ENCODE measurements at regions not wholly inside any gene's neighbourhood (a gene's known extent, or its start where the extent isn't known, plus 50 kb on each side); places are given as distances from the start of the nearest gene placed in this dataset.

DNA sequence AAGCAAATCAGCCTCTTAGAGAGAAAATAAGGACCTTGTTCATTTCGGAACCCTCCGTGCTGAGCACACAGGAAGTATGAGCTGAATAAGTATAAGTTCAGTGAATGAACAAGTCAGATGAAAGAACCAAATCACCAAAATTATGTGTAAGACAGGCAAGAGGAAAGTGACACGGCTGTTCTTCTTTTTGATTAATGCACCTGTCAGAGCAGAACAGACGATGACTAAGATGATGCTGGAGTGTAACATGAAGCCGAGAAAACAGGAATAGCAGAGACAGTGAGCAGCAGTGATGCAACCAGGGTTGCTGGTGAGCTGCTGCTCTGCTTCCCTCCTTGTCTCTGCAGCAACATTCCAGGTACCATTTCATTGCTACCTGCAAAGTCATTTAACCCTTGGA, 861.1 kb downstream of the GALC start:
- DNase-seq = no peak
- 34% methylated on average over 5 of the region's 5 CpGs for WGBS (ENCODE audit: insufficient coverage, low coverage, low lambda C conversion rate, missing lambda C conversion rate)
- Histone ChIP-seq H3K27ac (no peak overlapping the region), H3K9me3 (no peaks in the 10 kb centered on the region), H3K4me3 (no peak overlapping the region), H3K4me1 (no peaks in the 10 kb centered on the region), H3K27me3 (no peaks in the 10 kb centered on the region), H3K36me3 (no peaks in the 10 kb centered on the region)
- TF ChIP-seq, protein P1, sequence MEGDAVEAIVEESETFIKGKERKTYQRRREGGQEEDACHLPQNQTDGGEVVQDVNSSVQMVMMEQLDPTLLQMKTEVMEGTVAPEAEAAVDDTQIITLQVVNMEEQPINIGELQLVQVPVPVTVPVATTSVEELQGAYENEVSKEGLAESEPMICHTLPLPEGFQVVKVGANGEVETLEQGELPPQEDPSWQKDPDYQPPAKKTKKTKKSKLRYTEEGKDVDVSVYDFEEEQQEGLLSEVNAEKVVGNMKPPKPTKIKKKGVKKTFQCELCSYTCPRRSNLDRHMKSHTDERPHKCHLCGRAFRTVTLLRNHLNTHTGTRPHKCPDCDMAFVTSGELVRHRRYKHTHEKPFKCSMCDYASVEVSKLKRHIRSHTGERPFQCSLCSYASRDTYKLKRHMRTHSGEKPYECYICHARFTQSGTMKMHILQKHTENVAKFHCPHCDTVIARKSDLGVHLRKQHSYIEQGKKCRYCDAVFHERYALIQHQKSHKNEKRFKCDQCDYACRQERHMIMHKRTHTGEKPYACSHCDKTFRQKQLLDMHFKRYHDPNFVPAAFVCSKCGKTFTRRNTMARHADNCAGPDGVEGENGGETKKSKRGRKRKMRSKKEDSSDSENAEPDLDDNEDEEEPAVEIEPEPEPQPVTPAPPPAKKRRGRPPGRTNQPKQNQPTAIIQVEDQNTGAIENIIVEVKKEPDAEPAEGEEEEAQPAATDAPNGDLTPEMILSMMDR (IDR thresholded peaks at IDR 0.05) = no peak
- no peak for TF ChIP-seq POLR2A (IDR thresholded peaks at IDR 0.05)
- intact Hi-C loops (cut with DNase I) = no loop called here
- no peak for ATAC-seq

DNA sequence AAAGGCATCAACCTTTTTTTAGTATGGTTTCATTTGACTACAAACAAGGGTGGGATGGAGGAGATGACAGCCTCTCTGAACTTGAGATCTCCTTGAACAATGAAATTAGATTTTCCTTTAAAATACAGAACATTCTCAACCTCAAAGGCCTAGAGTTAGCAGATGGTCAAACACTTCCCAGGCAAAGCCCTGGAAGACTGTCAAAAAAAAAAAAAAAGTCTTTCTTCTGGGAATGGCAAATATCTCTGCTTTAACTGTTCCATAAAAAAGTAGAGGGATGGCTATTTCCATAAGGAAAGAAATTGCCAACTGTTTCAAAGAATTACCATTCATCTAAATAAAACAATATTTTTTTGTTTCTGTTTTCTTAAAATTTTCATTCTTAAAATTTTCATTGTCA, 870.8 kb downstream of the GALC start:
- no peak overlapping the region for H3K27ac ChIP-seq
- no peaks in the 10 kb centered on the region for H3K4me1 ChIP-seq
- TF ChIP-seq POLR2A (IDR thresholded peaks at IDR 0.05) = no peak
- TF ChIP-seq, protein P1 (IDR thresholded peaks at IDR 0.05) = no peak
- no peaks in the 10 kb centered on the region for H3K36me3 ChIP-seq
- H3K27me3 ChIP-seq = no peaks in the 10 kb centered on the region
- intact Hi-C loops (cut with DNase I) = no loop called here
- H3K9me3 ChIP-seq = no peaks in the 10 kb centered on the region
- ATAC-seq (no peak), DNase-seq (no peak)
- no peak overlapping the region for H3K4me3 ChIP-seq

DNA sequence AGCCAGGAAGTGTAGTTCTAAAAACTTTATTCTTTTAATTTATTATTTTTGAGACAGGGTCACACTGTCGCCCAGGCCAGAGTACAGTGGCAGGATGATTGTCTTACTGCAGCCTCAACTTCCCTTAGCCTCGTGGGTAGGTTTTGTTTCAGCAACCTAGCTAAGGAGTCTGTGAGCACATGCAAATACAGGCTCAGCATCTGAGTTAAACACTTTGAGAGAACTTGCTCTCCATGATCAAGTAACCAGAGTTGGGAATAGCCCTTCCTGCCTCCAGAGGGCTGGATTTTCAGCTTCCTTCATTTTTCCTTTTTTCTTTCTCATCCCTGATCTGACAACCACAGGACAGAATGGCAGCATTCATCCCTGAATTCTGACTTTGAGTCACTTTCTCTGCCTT, 871.3 kb downstream of the GALC start:
- no peak for DNase-seq
- H3K27me3 ChIP-seq = no peaks in the 10 kb centered on the region
- H3K4me3 ChIP-seq = no peak overlapping the region
- no peaks in the 10 kb centered on the region for H3K36me3 ChIP-seq
- no peak for TF ChIP-seq POLR2A (IDR thresholded peaks at IDR 0.05)
- TF ChIP-seq, protein P1 (IDR thresholded peaks at IDR 0.05) = no peak
- no peaks in the 10 kb centered on the region for H3K9me3 ChIP-seq
- no peaks in the 10 kb centered on the region for H3K4me1 ChIP-seq
- H3K27ac ChIP-seq = no peak overlapping the region
- no peak for ATAC-seq
- intact Hi-C loops (cut with DNase I) = no loop called here
- WGBS (ENCODE audit: insufficient coverage, low coverage, low lambda C conversion rate, missing lambda C conversion rate) = 31% methylated on average over 2 of the region's 2 CpGs

DNA sequence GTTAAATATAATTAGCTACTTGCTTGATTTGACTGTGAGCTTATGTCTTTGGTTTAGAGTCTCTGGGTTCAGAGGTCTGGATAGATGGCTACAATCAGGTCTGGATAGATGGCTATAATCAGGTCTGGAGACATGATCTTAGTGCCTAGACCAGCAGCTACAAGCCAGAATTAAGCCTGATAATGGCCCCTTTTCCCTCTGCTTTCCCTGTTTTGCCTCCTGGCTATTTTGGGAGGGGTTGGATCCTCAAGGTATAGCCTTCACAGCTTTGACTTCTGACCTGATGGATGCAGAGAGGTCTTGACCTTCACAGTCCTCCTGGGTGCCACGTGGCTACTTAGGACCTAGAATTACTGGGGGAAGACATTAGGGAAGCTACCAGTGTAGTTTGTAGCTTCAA, 877.7 kb downstream of the GALC start:
- H3K4me3 ChIP-seq = no peak overlapping the region
- ATAC-seq = no peak
- H3K9me3 ChIP-seq = no peaks in the 10 kb centered on the region
- H3K4me1 ChIP-seq = no peaks in the 10 kb centered on the region
- no peak overlapping the region for H3K27ac ChIP-seq
- TF ChIP-seq, protein P1 (IDR thresholded peaks at IDR 0.05) = no peak
- no peak for TF ChIP-seq POLR2A (IDR thresholded peaks at IDR 0.05)
- 25% methylated on average over 1 of the region's 1 CpG for WGBS (ENCODE audit: insufficient coverage, low coverage, low lambda C conversion rate, missing lambda C conversion rate)
- intact Hi-C loops (cut with DNase I) = no loop called here
- no peaks in the 10 kb centered on the region for H3K27me3 ChIP-seq
- H3K36me3 ChIP-seq = no peaks in the 10 kb centered on the region
- no peak for DNase-seq

DNA sequence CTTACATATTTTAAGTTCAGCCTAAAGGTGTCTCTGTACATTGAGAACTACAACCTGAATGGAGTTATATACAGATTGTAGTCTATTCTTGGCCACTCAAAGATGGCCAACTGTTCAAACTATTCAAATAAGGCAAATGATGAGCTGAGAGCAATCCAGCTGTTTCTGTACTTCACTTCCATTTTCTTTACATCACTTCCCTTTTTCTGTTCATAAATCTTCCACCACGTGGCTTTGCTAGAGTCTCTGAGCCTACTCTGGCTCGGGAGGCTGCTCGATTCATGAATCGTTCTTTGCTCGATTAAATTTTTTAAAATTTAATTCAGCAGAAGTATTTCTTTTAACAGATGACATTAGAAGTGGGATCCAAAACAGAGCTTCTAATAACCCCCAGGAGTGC, 879.7 kb downstream of the GALC start:
- no peaks in the 10 kb centered on the region for H3K36me3 ChIP-seq
- H3K4me3 ChIP-seq = no peak overlapping the region
- H3K27ac ChIP-seq = no peak overlapping the region
- ATAC-seq = no peak
- DNase-seq = no peak
- H3K27me3 ChIP-seq = no peaks in the 10 kb centered on the region
- no peak for TF ChIP-seq POLR2A (IDR thresholded peaks at IDR 0.05)
- TF ChIP-seq, protein P1 (IDR thresholded peaks at IDR 0.05) = no peak
- no peaks in the 10 kb centered on the region for H3K4me1 ChIP-seq
- WGBS (ENCODE audit: insufficient coverage, low coverage, low lambda C conversion rate, missing lambda C conversion rate) = 58% methylated on average over 5 of the region's 5 CpGs
- H3K9me3 ChIP-seq = no peaks in the 10 kb centered on the region
- intact Hi-C loops (cut with DNase I) = no loop called here

Measured in right lobe of liver (tissue), 6 donors.